Esophagus muscularis mucosa (tissue), 4 donors: ENCODE measurements at regions not wholly inside any gene's neighbourhood (a gene's known extent, or its start where the extent isn't known, plus 50 kb on each side); places are given as distances from the start of the nearest gene placed in this dataset.

Experiments
- DNase-seq: peaks from one replicate; pipeline ENCODE4 v3.0.0-alpha.2; 2017; ENCODE audit errors: extremely low spot score
- H3K27ac ChIP-seq, 4 donors: fragments of 200-600 bp; sonication (generic); replicated peaks in 1 of 4; 1 replicate in 3 of 4; 2 replicates in 1 of 4; pipeline ENCODE4 v1.5.1; 2016 to 2019; ENCODE audit warnings: mild to moderate bottlenecking in 1 of 4
- H3K27me3 ChIP-seq, 4 donors: fragments of 200-600 bp; sonication (generic); one replicate each; pipeline versions ENCODE4 v1.5.1 to v1.6.0; 2016 to 2019
- H3K36me3 ChIP-seq, 4 donors: fragments of 200-600 bp; sonication (generic); one replicate each; pipeline ENCODE4 v1.5.1; 2016 to 2019
- H3K4me1 ChIP-seq, 4 donors: fragments of 200-600 bp; sonication (generic); one replicate each; pipeline ENCODE4 v1.5.1; 2016 to 2019
- H3K4me3 ChIP-seq, 4 donors: fragments of 200-600 bp; sonication (generic); 1 replicate in 2 of 4; 2 replicates in 2 of 4; pipeline ENCODE4 v1.5.1; 2016 to 2019; ENCODE audit warnings: mild to moderate bottlenecking in 4 of 4, moderate library complexity in 1 of 4
- H3K9me3 ChIP-seq, 4 donors: fragments of 200-600 bp; sonication (generic); 1 replicate in 3 of 4; 2 replicates in 1 of 4; pipeline ENCODE4 v1.5.1; 2016 to 2019
- CTCF ChIP-seq, 3 experiments: fragments of 200-600 bp in 2 of 3; fragments of 450-650 bp in 1 of 3; sonication (generic) in 2 of 3; IDR thresholded peaks; one replicate each; pipeline ENCODE4 v1.5.1; 2017 to 2019; ENCODE audit warnings: antibody characterized with exemption in 3 of 3, mild to moderate bottlenecking in 2 of 3, moderate library complexity in 1 of 3
- EP300 ChIP-seq: sonication (generic); formaldehyde crosslinking; IDR thresholded peaks from one replicate; pipeline ENCODE4 v1.6.1; 2017; ENCODE audit warnings: antibody characterized with exemption
- POLR2A ChIP-seq: fragments of 450-650 bp; IDR thresholded peaks from one replicate; pipeline ENCODE4 v1.6.1; 2017; ENCODE audit warnings: antibody characterized with exemption, moderate library complexity, mild to moderate bottlenecking, low read depth
- POLR2AphosphoS5 ChIP-seq, 2 donors: sonication (generic); formaldehyde crosslinking; IDR thresholded peaks; one replicate each; pipeline ENCODE4 v1.6.1; 2017; ENCODE audit warnings: antibody characterized with exemption in 2 of 2
- WGBS: methylation state at CpG from one replicate; pipeline ENCODE4 v1.1.5; 2018; 5-methylcytosine and 5-hydroxymethylcytosine counted together
- intact Hi-C: fragments of 100-400 bp; cut with DNase I; formaldehyde crosslinking; loops from one replicate; pipeline ENCODE4 v1.15.1; 2023

GRCh38 chr21:24617819-24618218 is 989.5 kb downstream of the MRPL39 start:
- no peaks in the 10 kb centered on the region for H3K36me3 ChIP-seq
- no peaks in the 10 kb centered on the region for H3K4me1 ChIP-seq
- TF ChIP-seq CTCF (IDR thresholded peaks at IDR 0.05) = no peak
- no peak for TF ChIP-seq POLR2A
- TF ChIP-seq POLR2AphosphoS5 (IDR thresholded peaks at IDR 0.05) = no peak
- TF ChIP-seq EP300 = no peak
- WGBS = 80% methylated on average over 2 of the region's 2 CpGs
- no peak for DNase-seq
- H3K4me3 ChIP-seq = no peak overlapping the region
- H3K27me3 ChIP-seq = no peaks in the 10 kb centered on the region
- intact Hi-C loops = no loop called here
- no peaks in the 10 kb centered on the region for H3K9me3 ChIP-seq
- no peak overlapping the region for H3K27ac ChIP-seq

- Histone ChIP-seq H3K27ac (no peak overlapping the region), H3K4me3 (no peak overlapping the region), H3K4me1 (no peaks in the 10 kb centered on the region), H3K9me3 (no peaks in the 10 kb centered on the region), H3K36me3 (no peaks in the 10 kb centered on the region), H3K27me3 (no peaks in the 10 kb centered on the region)
- intact Hi-C loops = no loop called here
- no peak for DNase-seq
- WGBS = 92% methylated on average over 3 of the region's 3 CpGs
- no peak for TF ChIP-seq POLR2AphosphoS5 (IDR thresholded peaks at IDR 0.05)
- TF ChIP-seq CTCF (IDR thresholded peaks at IDR 0.05) = no peak
- no peak for TF ChIP-seq POLR2A
- no peak for TF ChIP-seq EP300
Measured at GRCh38 chr21:24594082-24594481, 1013.2 kb downstream of the MRPL39 start.

GRCh38 chr21:24590261-24590660 is 1017.0 kb downstream of the MRPL39 start:
- Histone ChIP-seq H3K4me3 (no peak overlapping the region), H3K27ac (no peak overlapping the region), H3K36me3 (no peaks in the 10 kb centered on the region), H3K4me1 (no peaks in the 10 kb centered on the region), H3K27me3 (no peaks in the 10 kb centered on the region), H3K9me3 (no peaks in the 10 kb centered on the region)
- DNase-seq = no peak
- TF ChIP-seq POLR2AphosphoS5 (IDR thresholded peaks at IDR 0.05) = no peak
- no peak for TF ChIP-seq CTCF (IDR thresholded peaks at IDR 0.05)
- no peak for TF ChIP-seq POLR2A
- TF ChIP-seq EP300 = no peak
- intact Hi-C loops = no loop called here
- 66% methylated on average over 3 of the region's 3 CpGs for WGBS

DNA sequence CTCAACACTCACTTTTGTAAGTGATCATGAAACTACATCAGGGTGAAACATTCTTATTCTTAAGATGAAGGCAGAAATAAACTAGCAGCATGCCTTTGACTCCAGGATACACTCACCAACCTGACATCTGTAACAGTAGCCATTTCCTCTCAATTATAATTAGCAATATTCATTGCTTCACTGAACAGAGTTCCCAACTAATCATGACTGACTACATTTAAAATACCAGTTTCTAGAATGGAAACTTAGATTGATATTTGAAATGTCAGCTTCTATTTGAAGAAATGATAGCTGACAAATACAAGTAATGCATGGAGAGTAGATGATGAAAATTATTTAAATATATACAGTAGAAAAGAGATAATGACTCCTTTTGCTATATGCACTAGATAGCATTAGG is 1023.8 kb downstream of the MRPL39 start:
- no peak overlapping the region for H3K27ac ChIP-seq
- H3K9me3 ChIP-seq = no peaks in the 10 kb centered on the region
- no peaks in the 10 kb centered on the region for H3K27me3 ChIP-seq
- no peak for DNase-seq
- intact Hi-C loops = no loop called here
- no peak overlapping the region for H3K4me3 ChIP-seq
- no peaks in the 10 kb centered on the region for H3K36me3 ChIP-seq
- H3K4me1 ChIP-seq = no peaks in the 10 kb centered on the region
- TF ChIP-seq POLR2AphosphoS5 (IDR thresholded peaks at IDR 0.05) = no peak
- no peak for TF ChIP-seq CTCF (IDR thresholded peaks at IDR 0.05)
- no peak for TF ChIP-seq POLR2A
- no peak for TF ChIP-seq EP300

DNA sequence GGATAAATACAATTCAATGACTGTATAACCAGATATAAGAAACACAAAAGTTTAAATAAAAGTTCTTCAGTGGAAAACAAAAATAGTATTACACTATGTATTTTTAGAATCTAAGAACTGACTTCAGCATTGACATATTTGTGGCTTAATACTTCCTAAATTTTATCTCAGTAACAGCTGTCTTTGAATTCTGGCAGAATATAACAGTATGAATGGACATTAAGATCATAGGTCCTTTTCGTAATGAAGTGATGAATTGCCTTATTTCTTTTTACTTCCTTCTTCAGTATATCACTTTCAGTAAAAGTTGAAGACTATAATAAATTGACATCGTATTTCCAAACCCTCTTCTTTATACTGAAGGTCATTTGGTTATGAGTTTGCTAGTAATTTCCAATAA is 1030.0 kb downstream of the MRPL39 start:
- DNase-seq = no peak
- intact Hi-C loops = no loop called here
- WGBS = 60% methylated on average over 2 of the region's 2 CpGs

More for the DNA sequence above, 1030.0 kb downstream of the MRPL39 start:
- Histone ChIP-seq H3K9me3 (no peaks in the 10 kb centered on the region), H3K4me1 (no peaks in the 10 kb centered on the region), H3K27me3 (no peaks in the 10 kb centered on the region), H3K27ac (no peak overlapping the region), H3K4me3 (no peak overlapping the region), H3K36me3 (no peaks in the 10 kb centered on the region)
- no peak for TF ChIP-seq POLR2AphosphoS5 (IDR thresholded peaks at IDR 0.05)
- no peak for TF ChIP-seq EP300
- no peak for TF ChIP-seq CTCF (IDR thresholded peaks at IDR 0.05)
- no peak for TF ChIP-seq POLR2A
